ENCODE measurements at regions not wholly inside any gene's neighbourhood (a gene's known extent, or its start where the extent isn't known, plus 50 kb on each side); places are given as distances from the start of the nearest gene placed in this dataset.

DNA sequence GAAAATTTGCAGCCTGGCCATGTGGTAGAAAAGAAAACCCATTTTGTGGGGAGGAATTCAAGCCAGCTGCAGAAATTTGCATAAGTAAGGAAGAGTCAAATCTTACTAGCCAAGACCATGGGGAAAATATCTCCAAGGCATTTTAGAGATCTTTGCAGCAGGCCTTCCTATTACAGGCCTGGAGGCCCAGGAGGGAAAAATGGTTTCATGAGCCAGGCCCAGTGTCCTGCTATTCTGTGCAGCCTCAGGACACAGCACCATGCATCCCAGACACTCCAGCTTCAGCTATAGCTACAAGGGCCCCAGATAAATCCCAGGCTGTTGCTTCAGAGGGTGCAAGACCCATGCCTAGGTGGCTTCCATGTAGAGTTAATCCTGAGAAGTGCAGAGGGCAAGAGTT, 1590.1 kb upstream of the PRR20A start:
- H3K4me3 ChIP-seq (replicated peaks in 1 of 3), result no peak overlapping the region
- no peaks in the 10 kb centered on the region for H3K27me3 ChIP-seq
- no peaks in the 10 kb centered on the region for H3K4me1 ChIP-seq
- DNase-seq, result no peak
- TF ChIP-seq POLR2A (IDR thresholded peaks at IDR 0.05), result no peak
- TF ChIP-seq, protein P1, sequence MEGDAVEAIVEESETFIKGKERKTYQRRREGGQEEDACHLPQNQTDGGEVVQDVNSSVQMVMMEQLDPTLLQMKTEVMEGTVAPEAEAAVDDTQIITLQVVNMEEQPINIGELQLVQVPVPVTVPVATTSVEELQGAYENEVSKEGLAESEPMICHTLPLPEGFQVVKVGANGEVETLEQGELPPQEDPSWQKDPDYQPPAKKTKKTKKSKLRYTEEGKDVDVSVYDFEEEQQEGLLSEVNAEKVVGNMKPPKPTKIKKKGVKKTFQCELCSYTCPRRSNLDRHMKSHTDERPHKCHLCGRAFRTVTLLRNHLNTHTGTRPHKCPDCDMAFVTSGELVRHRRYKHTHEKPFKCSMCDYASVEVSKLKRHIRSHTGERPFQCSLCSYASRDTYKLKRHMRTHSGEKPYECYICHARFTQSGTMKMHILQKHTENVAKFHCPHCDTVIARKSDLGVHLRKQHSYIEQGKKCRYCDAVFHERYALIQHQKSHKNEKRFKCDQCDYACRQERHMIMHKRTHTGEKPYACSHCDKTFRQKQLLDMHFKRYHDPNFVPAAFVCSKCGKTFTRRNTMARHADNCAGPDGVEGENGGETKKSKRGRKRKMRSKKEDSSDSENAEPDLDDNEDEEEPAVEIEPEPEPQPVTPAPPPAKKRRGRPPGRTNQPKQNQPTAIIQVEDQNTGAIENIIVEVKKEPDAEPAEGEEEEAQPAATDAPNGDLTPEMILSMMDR (IDR thresholded peaks at IDR 0.05), result no peak
- no peaks in the 10 kb centered on the region for H3K36me3 ChIP-seq
- H3K27ac ChIP-seq, result no peak overlapping the region
- intact Hi-C loops (cut with DNase I), result no loop called here
- H3K9me3 ChIP-seq, result no peaks in the 10 kb centered on the region

DNA sequence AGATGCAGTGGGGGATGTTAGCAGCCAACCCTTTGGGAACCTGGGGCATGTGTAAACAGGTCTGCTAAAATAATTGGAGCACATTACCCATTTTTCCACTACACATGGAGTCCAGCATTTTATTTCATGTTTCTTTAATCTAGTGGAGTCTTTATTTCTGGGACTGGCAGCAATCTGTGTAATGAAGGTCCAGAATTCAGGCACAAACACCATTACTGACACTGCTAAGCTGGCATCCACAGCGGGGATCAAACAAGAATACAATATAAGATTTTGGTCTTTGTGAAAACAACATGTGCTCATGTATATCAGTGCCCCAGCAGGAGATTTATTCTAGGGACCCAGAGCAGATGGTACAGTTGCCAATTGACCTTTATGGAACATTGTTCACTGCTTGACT, 1587.0 kb upstream of the PRR20A start:
- Histone ChIP-seq H3K4me3 (replicated peaks in 1 of 3) (no peak overlapping the region), H3K9me3 (no peaks in the 10 kb centered on the region), H3K36me3 (no peaks in the 10 kb centered on the region), H3K27me3 (no peaks in the 10 kb centered on the region), H3K4me1 (no peaks in the 10 kb centered on the region), H3K27ac (no peak overlapping the region)
- TF ChIP-seq, protein P1 (IDR thresholded peaks at IDR 0.05), result no peak
- TF ChIP-seq POLR2A (IDR thresholded peaks at IDR 0.05), result no peak
- intact Hi-C loops (cut with DNase I), result no loop called here
- no peak for DNase-seq
- 94 to 95% methylated on average over 1 of the region's 1 CpG for WGBS, 2 donors

DNA sequence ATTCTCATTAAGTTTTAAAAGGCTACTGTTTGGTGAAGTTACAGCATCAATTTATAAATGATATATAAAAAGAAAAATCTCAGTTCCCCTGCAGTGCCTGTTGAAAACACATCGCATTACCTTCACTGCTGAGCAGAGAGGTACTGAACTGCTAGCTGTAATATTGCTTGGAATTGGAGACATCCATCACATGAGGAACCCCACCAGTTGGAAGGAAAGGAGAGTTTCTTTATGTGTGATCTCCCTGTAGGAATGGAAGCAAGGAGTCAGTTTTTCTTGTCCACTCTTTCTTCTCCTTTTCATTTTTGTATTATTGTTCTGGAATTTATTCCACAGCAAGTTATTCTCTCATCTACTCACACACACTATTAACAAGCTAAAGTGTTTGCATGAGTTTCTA, 1586.0 kb upstream of the PRR20A start:
- WGBS, 2 donors, result 84 to 90% methylated on average over 1 of the region's 1 CpG
- Histone ChIP-seq H3K4me1 (no peaks in the 10 kb centered on the region), H3K36me3 (no peaks in the 10 kb centered on the region), H3K9me3 (no peaks in the 10 kb centered on the region), H3K27me3 (no peaks in the 10 kb centered on the region), H3K4me3 (replicated peaks in 1 of 3) (no peak overlapping the region), H3K27ac (no peak overlapping the region)
- DNase-seq, result no peak
- TF ChIP-seq, protein P1 (IDR thresholded peaks at IDR 0.05), result no peak
- TF ChIP-seq POLR2A (IDR thresholded peaks at IDR 0.05), result no peak
- intact Hi-C loops (cut with DNase I), result no loop called here

DNA sequence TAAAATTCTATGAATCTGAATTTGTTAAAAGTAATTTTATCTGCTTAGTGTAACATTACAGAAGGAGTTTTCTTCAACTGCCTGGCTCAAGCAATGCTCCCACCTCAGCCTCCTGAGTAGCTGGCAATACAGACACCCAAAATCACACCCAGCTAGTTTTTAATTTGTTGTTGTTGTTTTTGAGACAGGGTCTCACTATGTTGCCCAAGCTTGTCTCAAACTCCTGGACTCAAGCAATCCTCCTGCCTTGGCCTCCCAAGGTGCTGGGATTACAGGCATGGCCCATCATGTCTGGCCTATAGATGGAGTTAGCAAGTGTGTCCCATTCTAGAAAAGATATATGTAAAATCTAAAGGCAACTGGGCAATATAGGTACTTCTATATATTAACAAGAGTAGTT, 1580.4 kb upstream of the PRR20A start:
- H3K4me3 ChIP-seq (replicated peaks in 1 of 3), result no peak overlapping the region
- no peaks in the 10 kb centered on the region for H3K9me3 ChIP-seq
- intact Hi-C loops (cut with DNase I), result no loop called here
- no peak overlapping the region for H3K27ac ChIP-seq
- H3K27me3 ChIP-seq, result no peaks in the 10 kb centered on the region
- TF ChIP-seq, protein P1 (IDR thresholded peaks at IDR 0.05), result no peak
- no peak for TF ChIP-seq POLR2A (IDR thresholded peaks at IDR 0.05)
- H3K36me3 ChIP-seq, result no peaks in the 10 kb centered on the region
- DNase-seq, result no peak
- H3K4me1 ChIP-seq, result no peaks in the 10 kb centered on the region

DNA sequence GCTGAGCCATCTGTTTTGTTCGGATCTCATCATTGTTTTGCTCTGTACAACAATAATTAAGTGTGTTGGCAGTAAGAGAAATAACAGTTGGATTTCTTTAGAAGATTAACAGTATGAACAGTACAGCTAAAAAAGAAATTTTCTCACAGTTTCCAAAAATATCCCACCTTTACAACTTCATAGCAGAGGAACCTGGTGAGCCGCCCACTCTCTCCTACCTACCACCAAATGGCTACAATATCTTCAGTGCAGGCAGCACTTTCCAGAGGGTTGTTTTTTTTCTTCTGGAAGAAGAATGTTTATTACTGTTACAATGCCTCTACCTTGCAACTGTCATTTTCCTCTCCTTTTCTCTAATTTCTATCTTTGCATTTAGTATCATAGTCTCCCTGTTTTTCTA, 1577.5 kb upstream of the PRR20A start:
- 41 to 65% methylated on average over 2 of the region's 2 CpGs for WGBS, 2 donors
- intact Hi-C loops (cut with DNase I), result no loop called here

More for the DNA sequence above, 1577.5 kb upstream of the PRR20A start:
- Histone ChIP-seq H3K9me3 (no peaks in the 10 kb centered on the region), H3K27me3 (no peaks in the 10 kb centered on the region), H3K27ac (no peak overlapping the region), H3K4me3 (replicated peaks in 1 of 3) (no peak overlapping the region), H3K36me3 (no peaks in the 10 kb centered on the region), H3K4me1 (no peaks in the 10 kb centered on the region)
- TF ChIP-seq POLR2A (IDR thresholded peaks at IDR 0.05), result no peak
- TF ChIP-seq, protein P1 (IDR thresholded peaks at IDR 0.05), result no peak
- no peak for DNase-seq

Measured in thyroid gland (tissue), 4 donors.